Central memory CD8-positive, alpha-beta T cell (primary cell): ENCODE measurements at regions not wholly inside any gene's neighbourhood (a gene's known extent, or its start where the extent isn't known, plus 50 kb on each side); places are given as distances from the start of the nearest gene placed in this dataset.

Experiments
- ATAC-seq: fragments of 150-1000 bp; cut with Tn5 transposase; replicated peaks from 2 replicates; pipeline ENCODE4 v1.10.0; 2022; ENCODE audit warnings: mild to moderate bottlenecking, moderate FRiP score, moderate number of reproducible peaks; ENCODE audit not compliant: poor library complexity, severe bottlenecking; ENCODE audit errors: extremely low read depth
- DNase-seq, 2 donors: peaks; one replicate each; pipeline ENCODE4 v3.0.0; 2021; ENCODE audit warnings: low spot score in 2 of 2
- H3K27ac Mint-ChIP-seq: one replicate; pipeline ENCODE4 v1.8.0; 2022; ENCODE audit warnings: low read depth, mild to moderate bottlenecking, moderate library complexity, mixed read lengths
- H3K27me3 Mint-ChIP-seq: one replicate; pipeline ENCODE4 v1.8.0; 2022; ENCODE audit warnings: mixed read lengths
- H3K36me3 Mint-ChIP-seq: one replicate; pipeline ENCODE4 v1.8.0; 2022; ENCODE audit warnings: mild to moderate bottlenecking, moderate library complexity, mixed read lengths; ENCODE audit not compliant: insufficient read depth
- H3K4me1 Mint-ChIP-seq: one replicate; pipeline ENCODE4 v1.8.0; 2022; ENCODE audit warnings: mixed read lengths
- H3K4me3 Mint-ChIP-seq: one replicate; pipeline ENCODE4 v1.8.0; 2022; ENCODE audit warnings: mild to moderate bottlenecking, moderate library complexity, mixed read lengths
- H3K9me3 Mint-ChIP-seq: one replicate; pipeline ENCODE4 v1.8.0; 2022; ENCODE audit warnings: mixed read lengths

DNA sequence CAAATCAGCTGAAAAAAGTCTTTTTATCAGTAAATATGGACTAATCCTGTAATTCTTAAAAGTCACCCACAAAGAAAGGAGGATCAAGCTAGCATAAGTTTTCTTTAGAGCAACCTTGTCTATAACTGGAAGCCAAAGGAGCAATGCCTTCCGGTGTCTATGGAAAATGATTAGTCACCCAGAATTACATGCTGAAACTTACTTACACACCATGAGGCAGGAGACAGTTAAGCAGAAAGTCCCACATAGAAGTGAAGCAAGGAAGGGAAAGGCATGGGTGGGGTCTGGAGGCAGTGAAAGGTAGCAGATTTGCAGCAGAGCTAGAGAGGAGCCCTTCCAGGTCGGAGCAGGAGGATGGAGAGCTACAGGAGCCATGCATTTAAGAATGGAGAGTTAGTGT is 153.7 kb upstream of the RIPOR2 start:
- no peaks in the 10 kb centered on the region for H3K9me3 Mint-ChIP-seq
- H3K4me1 Mint-ChIP-seq: peaks cover 9% of the 10 kb centered on the region
- ATAC-seq (no peak), DNase-seq (no peak)
- peak overlapping the region; percentile 7 for H3K27ac Mint-ChIP-seq
- H3K4me3 Mint-ChIP-seq: no peak overlapping the region
- peaks cover 5% of the 10 kb centered on the region for H3K36me3 Mint-ChIP-seq
- no peaks in the 10 kb centered on the region for H3K27me3 Mint-ChIP-seq

DNA sequence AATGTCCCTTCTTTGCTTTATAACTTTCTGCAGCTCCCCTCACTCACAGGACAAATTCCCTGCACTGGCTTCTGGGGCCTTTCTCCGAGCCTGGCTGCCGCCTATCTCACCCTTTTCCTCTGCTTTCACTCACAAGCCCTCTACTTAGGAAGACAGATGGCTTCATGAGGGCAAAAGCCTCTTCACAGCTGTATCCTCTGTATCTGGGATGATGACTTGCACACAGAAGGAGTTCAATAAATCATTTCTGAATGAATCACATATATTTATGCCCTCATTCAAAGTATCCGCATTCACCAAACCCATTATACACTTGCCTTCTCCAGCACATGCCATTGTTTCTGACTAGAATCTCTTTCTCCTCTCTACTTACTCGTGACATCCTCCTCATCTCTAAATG is 159.0 kb upstream of the RIPOR2 start:
- no peak for DNase-seq
- Mint-ChIP-seq H3K27me3 (no peaks in the 10 kb centered on the region), H3K9me3 (no peaks in the 10 kb centered on the region), H3K4me1 (peaks cover 9% of the 10 kb centered on the region), H3K27ac (no peak overlapping the region), H3K36me3 (peaks cover 10% of the 10 kb centered on the region), H3K4me3 (no peak overlapping the region)
- ATAC-seq: no peak

- Mint-ChIP-seq H3K36me3 (peaks cover 10% of the 10 kb centered on the region), H3K27me3 (no peaks in the 10 kb centered on the region), H3K9me3 (no peaks in the 10 kb centered on the region), H3K4me1 (peaks cover 4% of the 10 kb centered on the region), H3K4me3 (no peak overlapping the region), H3K27ac (no peak overlapping the region)
- ATAC-seq (no peak), DNase-seq (no peak)
These were observed 164.5 kb upstream of the RIPOR2 start for GRCh38 chr6:25100288-25100687.

GRCh38 chr6:25103603-25104002 is 167.8 kb upstream of the RIPOR2 start:
- Mint-ChIP-seq H3K36me3 (peaks cover 22% of the 10 kb centered on the region), H3K4me1 (peaks cover 4% of the 10 kb centered on the region), H3K4me3 (no peak overlapping the region), H3K9me3 (no peaks in the 10 kb centered on the region), H3K27me3 (no peaks in the 10 kb centered on the region), H3K27ac (no peak overlapping the region)
- DNase-seq: no peak
- no peak for ATAC-seq

DNA sequence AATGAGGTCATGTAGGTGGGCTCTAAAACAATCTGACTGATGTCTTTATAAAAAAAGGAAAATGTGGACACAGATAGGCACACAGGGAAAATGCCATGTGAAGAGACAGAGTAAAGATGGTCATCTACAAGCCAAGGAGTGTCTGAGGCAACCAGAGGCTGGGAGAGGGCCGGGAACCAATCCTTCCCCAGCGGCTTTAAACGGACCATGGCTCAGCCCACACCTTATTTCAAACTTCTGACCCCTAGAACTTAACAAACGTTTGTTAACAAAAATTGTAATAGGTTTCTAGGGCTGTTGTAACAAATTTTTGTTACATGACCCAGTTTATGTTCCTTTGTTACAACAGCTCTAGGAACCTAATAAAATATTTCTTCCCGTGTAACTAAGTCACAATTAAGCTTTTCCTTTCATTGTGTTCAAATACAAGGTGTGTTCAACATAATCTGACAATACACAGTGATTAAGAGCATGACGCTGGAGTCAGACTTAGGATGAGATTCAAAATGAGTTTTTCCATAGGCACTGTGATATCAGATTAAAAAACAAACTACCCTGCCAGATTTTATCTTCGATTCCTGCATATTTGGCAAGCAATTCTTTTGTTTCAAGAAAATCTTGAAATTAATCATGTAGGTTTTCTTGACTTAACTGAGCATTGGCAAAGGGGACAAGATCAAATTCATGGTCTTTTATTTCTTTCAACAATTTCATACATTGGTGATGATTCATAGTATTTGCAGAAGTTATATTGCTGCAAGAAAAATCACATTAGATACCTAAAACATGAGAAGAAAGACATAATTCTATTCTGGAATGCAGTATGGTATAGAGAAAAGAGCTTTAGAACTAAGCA is 169.5 kb upstream of the RIPOR2 start:
- ATAC-seq: no peak
- no peak for DNase-seq
- Mint-ChIP-seq H3K36me3 (peaks cover 31% of the 10 kb centered on the region), H3K4me3 (no peak overlapping the region), H3K4me1 (no peaks in the 10 kb centered on the region), H3K27me3 (no peaks in the 10 kb centered on the region), H3K9me3 (no peaks in the 10 kb centered on the region), H3K27ac (no peak overlapping the region)

GRCh38 chr6:25107218-25107617 is 171.5 kb upstream of the RIPOR2 start:
- DNase-seq (no peak), ATAC-seq (no peak)
- H3K4me3 Mint-ChIP-seq: no peak overlapping the region
- H3K27me3 Mint-ChIP-seq: no peaks in the 10 kb centered on the region
- H3K36me3 Mint-ChIP-seq: peaks cover 35% of the 10 kb centered on the region
- H3K9me3 Mint-ChIP-seq: no peaks in the 10 kb centered on the region
- H3K4me1 Mint-ChIP-seq: no peaks in the 10 kb centered on the region
- no peak overlapping the region for H3K27ac Mint-ChIP-seq

DNA sequence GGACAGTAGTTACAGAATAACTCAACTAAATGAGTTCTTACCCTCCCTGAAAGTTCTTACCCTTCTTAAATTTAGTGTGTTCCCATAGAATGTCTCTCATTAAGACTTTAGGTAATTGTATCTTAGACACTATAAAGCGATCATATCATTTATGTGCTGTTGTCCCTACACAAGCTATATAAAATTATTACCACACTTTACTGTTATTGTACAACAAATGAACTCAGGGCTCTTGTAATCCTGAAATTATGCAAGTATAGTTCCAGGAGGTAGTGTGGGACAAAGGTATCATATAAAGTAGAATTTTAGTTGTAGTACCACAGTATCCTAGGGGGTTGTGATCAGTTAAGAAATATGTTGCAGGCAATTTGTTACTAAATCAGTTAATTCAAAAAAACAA is 167.4 kb upstream of the CARMIL1 start:
- Mint-ChIP-seq H3K27ac (no peak overlapping the region), H3K9me3 (no peaks in the 10 kb centered on the region), H3K27me3 (no peaks in the 10 kb centered on the region), H3K4me1 (no peaks in the 10 kb centered on the region), H3K36me3 (peaks cover 38% of the 10 kb centered on the region), H3K4me3 (no peak overlapping the region)
- DNase-seq: no peak
- no peak for ATAC-seq

- ATAC-seq: no peak
- DNase-seq: no peak
- Mint-ChIP-seq H3K27ac (no peak overlapping the region), H3K4me3 (no peak overlapping the region), H3K36me3 (peaks cover 35% of the 10 kb centered on the region), H3K9me3 (no peaks in the 10 kb centered on the region), H3K4me1 (no peaks in the 10 kb centered on the region), H3K27me3 (no peaks in the 10 kb centered on the region)
These were observed 166.8 kb upstream of the CARMIL1 start for GRCh38 chr6:25112322-25112773.

- H3K4me3 Mint-ChIP-seq: no peak overlapping the region
- H3K27ac Mint-ChIP-seq: no peak overlapping the region
- ATAC-seq (no peak), DNase-seq (no peak)
- H3K36me3 Mint-ChIP-seq: peaks cover 32% of the 10 kb centered on the region
- H3K9me3 Mint-ChIP-seq: no peaks in the 10 kb centered on the region
- H3K4me1 Mint-ChIP-seq: peaks cover 11% of the 10 kb centered on the region
- H3K27me3 Mint-ChIP-seq: no peaks in the 10 kb centered on the region
These were observed 165.7 kb upstream of the CARMIL1 start for GRCh38 chr6:25113436-25113835.

GRCh38 chr6:25118038-25118437 is 161.1 kb upstream of the CARMIL1 start:
- ATAC-seq (no peak), DNase-seq (no peak)
- H3K4me3 Mint-ChIP-seq: no peak overlapping the region
- H3K27ac Mint-ChIP-seq: no peak overlapping the region
- H3K9me3 Mint-ChIP-seq: no peaks in the 10 kb centered on the region
- H3K4me1 Mint-ChIP-seq: peaks cover 26% of the 10 kb centered on the region
- peaks cover 10% of the 10 kb centered on the region for H3K36me3 Mint-ChIP-seq
- no peaks in the 10 kb centered on the region for H3K27me3 Mint-ChIP-seq

GRCh38 chr6:25121186-25121585 is 158.0 kb upstream of the CARMIL1 start:
- Mint-ChIP-seq H3K36me3 (peaks cover 12% of the 10 kb centered on the region), H3K4me3 (no peak overlapping the region), H3K4me1 (peaks cover 40% of the 10 kb centered on the region), H3K27me3 (no peaks in the 10 kb centered on the region), H3K27ac (peak overlapping the region; percentile 17), H3K9me3 (no peaks in the 10 kb centered on the region)
- DNase-seq (no peak), ATAC-seq (no peak)

DNA sequence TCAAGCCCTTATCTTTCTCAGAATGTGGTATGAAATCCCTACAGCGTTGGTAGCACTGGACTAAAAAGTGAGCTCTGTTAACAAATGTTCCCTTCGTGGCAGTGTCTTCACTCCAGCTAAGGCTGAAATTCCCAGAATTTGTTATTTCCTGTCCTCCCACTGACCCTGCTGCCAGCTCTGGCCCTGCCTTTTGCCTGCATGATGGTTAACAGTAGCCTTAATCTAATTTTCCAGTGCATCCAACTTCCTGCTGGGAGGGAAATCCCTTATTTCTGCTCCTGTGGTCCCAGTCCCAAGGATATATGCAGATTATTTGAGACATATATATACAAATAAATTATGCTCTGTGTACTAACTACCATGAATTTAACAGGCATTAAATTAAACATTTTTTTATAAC is 157.2 kb upstream of the CARMIL1 start:
- H3K27me3 Mint-ChIP-seq: no peaks in the 10 kb centered on the region
- H3K4me3 Mint-ChIP-seq: no peak overlapping the region
- ATAC-seq (no peak), DNase-seq (no peak)
- peaks cover 42% of the 10 kb centered on the region for H3K4me1 Mint-ChIP-seq
- no peaks in the 10 kb centered on the region for H3K9me3 Mint-ChIP-seq
- H3K36me3 Mint-ChIP-seq: peaks cover 12% of the 10 kb centered on the region
- peak overlapping the region; percentile 17 for H3K27ac Mint-ChIP-seq

DNA sequence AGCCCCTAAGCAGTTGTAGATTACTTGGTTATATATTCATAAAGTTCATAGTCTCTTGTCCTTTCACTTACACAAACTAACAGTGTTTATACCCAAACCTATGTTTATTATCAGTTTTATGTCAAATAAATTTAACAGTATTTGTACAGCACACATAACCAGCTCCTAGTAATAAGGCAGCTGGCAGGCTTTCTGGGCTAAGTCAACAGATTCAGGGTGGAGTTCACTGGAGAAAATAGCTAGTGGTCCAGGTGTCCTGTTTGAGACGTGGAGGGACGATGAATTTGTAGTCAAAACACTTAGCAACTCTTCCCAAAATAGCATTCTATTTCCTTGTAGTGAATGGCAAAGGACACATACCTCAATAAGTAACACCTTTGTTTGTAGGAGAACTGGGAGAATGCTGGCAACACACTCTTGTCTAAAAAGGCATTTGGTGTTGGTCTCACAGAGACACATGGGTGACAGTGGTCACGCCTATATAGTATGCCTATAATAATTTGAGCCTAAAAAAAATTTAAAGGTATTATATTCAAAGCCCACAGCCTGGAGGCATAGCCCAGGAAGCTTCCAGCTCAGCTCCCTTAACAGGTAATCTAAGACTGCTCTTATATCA is 156.4 kb upstream of the CARMIL1 start:
- H3K9me3 Mint-ChIP-seq: no peaks in the 10 kb centered on the region
- no peaks in the 10 kb centered on the region for H3K27me3 Mint-ChIP-seq
- no peak overlapping the region for H3K27ac Mint-ChIP-seq

More for the DNA sequence above, 156.4 kb upstream of the CARMIL1 start:
- no peak for DNase-seq
- peaks cover 45% of the 10 kb centered on the region for H3K4me1 Mint-ChIP-seq
- ATAC-seq: no peak
- no peak overlapping the region for H3K4me3 Mint-ChIP-seq
- H3K36me3 Mint-ChIP-seq: peaks cover 14% of the 10 kb centered on the region
